ENCODE measurements at regions not wholly inside any gene's neighbourhood (a gene's known extent, or its start where the extent isn't known, plus 50 kb on each side); places are given as distances from the start of the nearest gene placed in this dataset.

DNA sequence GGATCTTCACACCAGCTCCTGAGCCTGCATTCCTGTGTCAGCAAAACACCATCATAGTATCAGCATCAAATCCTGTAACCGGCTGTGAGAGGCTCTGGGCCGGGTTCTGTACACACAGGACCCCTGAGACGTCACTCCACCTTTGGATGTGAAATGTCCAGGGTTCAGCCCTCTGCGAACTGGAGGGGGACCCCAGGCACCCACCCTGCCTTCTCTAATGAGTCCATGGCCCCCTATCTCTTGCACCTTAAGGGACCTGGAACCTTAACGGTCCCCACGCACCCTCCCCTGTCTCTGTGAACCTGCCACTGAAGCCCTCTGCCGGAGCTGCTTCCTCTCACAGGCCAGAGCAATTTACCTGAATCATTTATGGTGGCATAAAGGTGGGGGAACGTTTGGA is 257.8 kb downstream of the NPHP4 start:
- no peak for TF ChIP-seq EZH2phosphoT487 (IDR thresholded peaks at IDR 0.05; ENCODE audit: borderline replicate concordance, low read length)
- TF ChIP-seq, protein P1, sequence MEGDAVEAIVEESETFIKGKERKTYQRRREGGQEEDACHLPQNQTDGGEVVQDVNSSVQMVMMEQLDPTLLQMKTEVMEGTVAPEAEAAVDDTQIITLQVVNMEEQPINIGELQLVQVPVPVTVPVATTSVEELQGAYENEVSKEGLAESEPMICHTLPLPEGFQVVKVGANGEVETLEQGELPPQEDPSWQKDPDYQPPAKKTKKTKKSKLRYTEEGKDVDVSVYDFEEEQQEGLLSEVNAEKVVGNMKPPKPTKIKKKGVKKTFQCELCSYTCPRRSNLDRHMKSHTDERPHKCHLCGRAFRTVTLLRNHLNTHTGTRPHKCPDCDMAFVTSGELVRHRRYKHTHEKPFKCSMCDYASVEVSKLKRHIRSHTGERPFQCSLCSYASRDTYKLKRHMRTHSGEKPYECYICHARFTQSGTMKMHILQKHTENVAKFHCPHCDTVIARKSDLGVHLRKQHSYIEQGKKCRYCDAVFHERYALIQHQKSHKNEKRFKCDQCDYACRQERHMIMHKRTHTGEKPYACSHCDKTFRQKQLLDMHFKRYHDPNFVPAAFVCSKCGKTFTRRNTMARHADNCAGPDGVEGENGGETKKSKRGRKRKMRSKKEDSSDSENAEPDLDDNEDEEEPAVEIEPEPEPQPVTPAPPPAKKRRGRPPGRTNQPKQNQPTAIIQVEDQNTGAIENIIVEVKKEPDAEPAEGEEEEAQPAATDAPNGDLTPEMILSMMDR (IDR thresholded peaks at IDR 0.05; ENCODE audit: low read depth, low read length, poor library complexity, severe bottlenecking): no peak
- Histone ChIP-seq H3K9me3 (ENCODE audit: control insufficient read depth, insufficient read depth, low read length) (no peaks in the 10 kb centered on the region), H3F3A (ENCODE audit: control insufficient read depth, insufficient read depth) (no peaks in the 10 kb centered on the region), H3K4me1 (ENCODE audit: control insufficient read depth, low read length) (no peaks in the 10 kb centered on the region), H3K27ac (ENCODE audit: low read depth, low read length) (no peak overlapping the region), H3K4me3 (ENCODE audit: low read length) (no peak overlapping the region), H3K27me3 (ENCODE audit: control insufficient read depth, low read length) (no peaks in the 10 kb centered on the region), H4K20me1 (ENCODE audit: control insufficient read depth, insufficient read depth, low read depth, low read length) (no peaks in the 10 kb centered on the region), H3K9me2 (replicated peaks; ENCODE audit: control insufficient read depth, low read length) (no peaks in the 10 kb centered on the region), H3K4me2 (ENCODE audit: low read length) (no peak overlapping the region), H3K36me3 (ENCODE audit: control insufficient read depth, low read length) (no peaks in the 10 kb centered on the region), H3K79me2 (ENCODE audit: control insufficient read depth, low read length) (no peaks in the 10 kb centered on the region)

- TF ChIP-seq EZH2phosphoT487 (IDR thresholded peaks at IDR 0.05; ENCODE audit: borderline replicate concordance, low read length): no peak
- TF ChIP-seq, protein P1 (IDR thresholded peaks at IDR 0.05; ENCODE audit: low read depth, low read length, poor library complexity, severe bottlenecking): no peak
- no peaks in the 10 kb centered on the region for H3K79me2 ChIP-seq (ENCODE audit: control insufficient read depth, low read length)
- H3K36me3 ChIP-seq (ENCODE audit: control insufficient read depth, low read length): no peaks in the 10 kb centered on the region
- H3K4me3 ChIP-seq (ENCODE audit: low read length): no peak overlapping the region
- no peaks in the 10 kb centered on the region for H3K9me3 ChIP-seq (ENCODE audit: control insufficient read depth, insufficient read depth, low read length)
- H3K9me2 ChIP-seq (replicated peaks; ENCODE audit: control insufficient read depth, low read length): no peaks in the 10 kb centered on the region
- no peak overlapping the region for H3K27ac ChIP-seq (ENCODE audit: low read depth, low read length)
- H3K4me1 ChIP-seq (ENCODE audit: control insufficient read depth, low read length): no peaks in the 10 kb centered on the region
- H3F3A ChIP-seq (ENCODE audit: control insufficient read depth, insufficient read depth): no peaks in the 10 kb centered on the region
- H3K4me2 ChIP-seq (ENCODE audit: low read length): no peak overlapping the region
- no peaks in the 10 kb centered on the region for H4K20me1 ChIP-seq (ENCODE audit: control insufficient read depth, insufficient read depth, low read depth, low read length)
- no peaks in the 10 kb centered on the region for H3K27me3 ChIP-seq (ENCODE audit: control insufficient read depth, low read length)
Observed at GRCh38 chr1:5733596-5733995, 258.6 kb downstream of the NPHP4 start.

- no peak overlapping the region for H3K4me3 ChIP-seq (ENCODE audit: low read length)
- H3K36me3 ChIP-seq (ENCODE audit: control insufficient read depth, low read length): no peaks in the 10 kb centered on the region
- no peaks in the 10 kb centered on the region for H3K79me2 ChIP-seq (ENCODE audit: control insufficient read depth, low read length)
- TF ChIP-seq, protein P1 (IDR thresholded peaks at IDR 0.05; ENCODE audit: low read depth, low read length, poor library complexity, severe bottlenecking): no peak
- no peak for TF ChIP-seq EZH2phosphoT487 (IDR thresholded peaks at IDR 0.05; ENCODE audit: borderline replicate concordance, low read length)
- no peak overlapping the region for H3K4me2 ChIP-seq (ENCODE audit: low read length)
- H3F3A ChIP-seq (ENCODE audit: control insufficient read depth, insufficient read depth): no peaks in the 10 kb centered on the region
- no peaks in the 10 kb centered on the region for H4K20me1 ChIP-seq (ENCODE audit: control insufficient read depth, insufficient read depth, low read depth, low read length)
- H3K27ac ChIP-seq (ENCODE audit: low read depth, low read length): no peak overlapping the region
- H3K4me1 ChIP-seq (ENCODE audit: control insufficient read depth, low read length): no peaks in the 10 kb centered on the region
- H3K9me3 ChIP-seq (ENCODE audit: control insufficient read depth, insufficient read depth, low read length): no peaks in the 10 kb centered on the region
- H3K9me2 ChIP-seq (replicated peaks; ENCODE audit: control insufficient read depth, low read length): no peaks in the 10 kb centered on the region
- H3K27me3 ChIP-seq (ENCODE audit: control insufficient read depth, low read length): no peaks in the 10 kb centered on the region
Observed at GRCh38 chr1:5731110-5731423, 261.2 kb downstream of the NPHP4 start.

All from DOHH2 (cell line).